WTC11 (cell line): ENCODE measurements at regions not wholly inside any gene's neighbourhood (a gene's known extent, or its start where the extent isn't known, plus 50 kb on each side); places are given as distances from the start of the nearest gene placed in this dataset.

Experiments
- CREM ChIP-seq: sonication (generic); formaldehyde crosslinking; IDR thresholded peaks from 2 replicates; pipeline ENCODE4 v1.8.1; 2022; ENCODE audit warnings: mild to moderate bottlenecking, missing genetic modification reagents, moderate library complexity
- CTCF ChIP-seq: fragments of 200-600 bp; IDR thresholded peaks from 2 replicates; pipeline ENCODE4 v1.8.0; 2022; ENCODE audit warnings: antibody characterized with exemption
- ETV6 ChIP-seq: sonication (generic); formaldehyde crosslinking; IDR thresholded peaks from 2 replicates; pipeline ENCODE4 v1.8.1; 2022; ENCODE audit warnings: mild to moderate bottlenecking, missing genetic modification reagents
- GRHL2 ChIP-seq: fragments of 250-450 bp; sonication (Bioruptor Pico); IDR thresholded peaks from 2 replicates; pipeline ENCODE4 v1.8.0; 2022; ENCODE audit warnings: mild to moderate bottlenecking, moderate library complexity; ENCODE audit not compliant: insufficient replicate concordance, severe bottlenecking
- NFYB ChIP-seq: sonication (generic); formaldehyde crosslinking; conservative IDR thresholded peaks from 2 replicates; pipeline ENCODE4 v1.8.0; 2022; ENCODE audit warnings: low read depth, missing genetic modification reagents
- NR1H2 ChIP-seq: sonication (generic); formaldehyde crosslinking; IDR thresholded peaks from 2 replicates; pipeline ENCODE4 v1.9.0; 2021; ENCODE audit warnings: mild to moderate bottlenecking, moderate library complexity, missing genetic modification reagents
- SP1 ChIP-seq: sonication (generic); formaldehyde crosslinking; conservative IDR thresholded peaks from 2 replicates; pipeline ENCODE4 v1.8.1; 2022; ENCODE audit warnings: missing genetic modification reagents
- STAT6 ChIP-seq: sonication (generic); formaldehyde crosslinking; conservative IDR thresholded peaks from 2 replicates; pipeline ENCODE4 v1.8.1; 2023; ENCODE audit warnings: mild to moderate bottlenecking, low read depth, missing genetic modification reagents, moderate library complexity
- USF2 ChIP-seq: sonication (generic); formaldehyde crosslinking; IDR thresholded peaks from 2 replicates; pipeline ENCODE4 v1.8.1; 2023; ENCODE audit warnings: mild to moderate bottlenecking, missing genetic modification reagents, moderate library complexity
- ZNF512 ChIP-seq: sonication (generic); formaldehyde crosslinking; IDR thresholded peaks from 2 replicates; pipeline ENCODE4 v1.8.1; 2022; ENCODE audit warnings: missing genetic modification reagents, borderline replicate concordance

DNA sequence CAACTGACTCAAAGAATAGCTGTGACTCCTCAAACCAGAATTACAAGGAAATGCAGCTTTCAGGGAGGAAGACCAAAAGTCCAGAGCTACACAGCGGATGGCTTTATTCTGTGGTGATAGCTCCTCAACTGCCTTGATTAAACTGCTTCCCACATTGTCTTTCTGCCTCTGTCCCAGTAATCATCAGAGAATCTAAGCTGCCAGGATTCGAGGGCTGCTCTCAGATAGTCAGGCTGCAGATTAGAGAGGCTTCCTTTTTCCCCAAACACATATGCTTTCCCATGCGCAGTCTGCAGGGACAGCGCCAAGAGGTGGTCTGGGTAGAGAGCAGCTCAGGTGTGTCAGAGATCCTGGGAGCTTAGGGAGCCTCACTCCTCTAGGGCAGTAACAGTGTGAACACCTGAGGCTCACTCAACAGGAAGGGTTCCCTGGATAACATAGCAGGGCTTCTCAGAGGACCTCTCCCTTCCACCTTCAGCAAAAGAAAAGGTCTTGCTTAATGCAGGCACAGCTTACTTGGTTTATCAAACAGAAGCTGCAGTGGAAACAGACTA lies 439.9 kb upstream of the TLE4 start:
- TF ChIP-seq USF2 (no peak), CTCF (no peak), ZNF512 (no peak), ETV6 (no peak), SP1 (CRISPR knock-in tag) (no peak), GRHL2 (CRISPR knock-in tag) (no peak), STAT6 (no peak), CREM (CRISPR knock-in tag) (no peak), NFYB (CRISPR knock-in tag) (no peak), NR1H2 (CRISPR knock-in tag) (no peak)
